HepG2 (cell line): ENCODE measurements at regions not wholly inside any gene's neighbourhood (a gene's known extent, or its start where the extent isn't known, plus 50 kb on each side); places are given as distances from the start of the nearest gene placed in this dataset.

ENCODE experiments used
- ATAC-seq: fragments of 200-7000 bp; cut with Tn5 transposase; 3 replicates; pipeline ENCODE4 v1.9.1; 2020; ENCODE audit warnings: mild to moderate bottlenecking, moderate library complexity
- BruUV-seq: library from RNA; stranded (reverse); fragments of 400-500 nt; replicated peaks from 2 replicates; lab custom pipeline; 2021; lab: Mats Ljungman, UMichigan
- CTCF ChIA-PET: fragments of 300-600 bp; formaldehyde crosslinking; extraction: SDS; loops from one replicate; lab custom pipeline; 2021; ENCODE audit warnings: low total read pairs, inconsistent platforms, low intra/inter-chr PET ratio; lab: Yijun Ruan, JAX
- POLR2A ChIA-PET: fragments of 350-600 bp; sonication (Branson Sonifier 250); formaldehyde crosslinking; loops from one replicate; lab custom pipeline; 2020; ENCODE audit warnings: antibody characterized with exemption, inconsistent platforms; lab: Yijun Ruan, JAX
- DNase-seq: peaks from one replicate; pipeline ENCODE4 v3.0.0-alpha.2; 2015; ENCODE audit warnings: low spot score
- FAIRE-seq: peaks from 3 replicates; lab custom pipeline; 2011; peaks lifted over from hg19 to GRCh38; lab: Jason Lieb, UNC
- H2AFZ ChIP-seq: one replicate; pipeline ENCODE4 v1.6.1; 2011; ENCODE audit warnings: low read length, inconsistent platforms
- H3K27ac ChIP-seq: fragments of 300-600 bp; 3 replicates; pipeline ENCODE4 v1.8.0; 2011; ENCODE audit warnings: mixed run types, mild to moderate bottlenecking, mixed read lengths, low read length, inconsistent platforms; ENCODE audit not compliant: insufficient read depth; ENCODE audit errors: extremely low read length
- H3K27me3 ChIP-seq, 2 experiments: fragments of 200-600 bp in 1 of 2; 2 replicates in 1 of 2; 3 replicates in 1 of 2; pipeline versions ENCODE4 v1.6.0 to v1.8.0; 2011; ENCODE audit warnings: low read length in 2 of 2, mild to moderate bottlenecking in 2 of 2, moderate library complexity in 2 of 2, inconsistent platforms in 1 of 2; ENCODE audit not compliant: insufficient read depth in 2 of 2, control insufficient read depth in 1 of 2
- H3K36me3 ChIP-seq, 2 experiments: fragments of 200-600 bp in 1 of 2; replicated peaks in 1 of 2; 2 replicates in 1 of 2; 3 replicates in 1 of 2; pipeline versions ENCODE4 v1.5.1 to v1.8.0; 2011; ENCODE audit warnings: low read length in 2 of 2, inconsistent platforms in 1 of 2; ENCODE audit not compliant: insufficient read depth in 2 of 2, control insufficient read depth in 1 of 2
- H3K4me1 ChIP-seq: 2 replicates; pipeline ENCODE4 v1.5.1; 2012; ENCODE audit warnings: low read length, inconsistent platforms; ENCODE audit not compliant: insufficient read depth
- H3K4me2 ChIP-seq: 2 replicates; pipeline ENCODE4 v1.6.0; 2011; ENCODE audit warnings: low read depth, low read length, inconsistent platforms
- H3K4me3 ChIP-seq, 3 experiments: fragments of 200-600 bp in 1 of 3; sonication (generic), shearing (Covaris generic) in 1 of 3; replicated peaks in 1 of 3; 2 replicates each; pipeline ENCODE4 v1.5.1; 2011 to 2016; ENCODE audit warnings: low read length in 3 of 3, inconsistent platforms in 2 of 3, low read depth in 2 of 3, mild to moderate bottlenecking in 2 of 3, control low read depth in 1 of 3, mixed read lengths in 1 of 3; ENCODE audit not compliant: insufficient read depth in 1 of 3
- H3K79me2 ChIP-seq: one replicate; pipeline ENCODE4 v1.6.1; 2011; ENCODE audit warnings: low read length, inconsistent platforms; ENCODE audit not compliant: insufficient read depth
- H3K9ac ChIP-seq: 2 replicates; pipeline ENCODE4 v1.6.0; 2011; ENCODE audit warnings: mild to moderate bottlenecking, low read depth, low read length, inconsistent platforms; ENCODE audit not compliant: insufficient read depth
- H3K9me3 ChIP-seq: 2 replicates; pipeline ENCODE4 v1.5.1; 2012; ENCODE audit warnings: mild to moderate bottlenecking, low read length
- H4K20me1 ChIP-seq: 2 replicates; pipeline ENCODE4 v1.6.0; 2011; ENCODE audit warnings: inconsistent platforms, mild to moderate bottlenecking, low read length, moderate library complexity; ENCODE audit not compliant: insufficient read depth
- CEBPB ChIP-seq: IDR thresholded peaks from 2 replicates; pipeline ENCODE4 v1.6.1; 2011; ENCODE audit warnings: low read depth, low read length, improper control_type of control experiment, borderline replicate concordance
- CEBPG ChIP-seq: IDR thresholded peaks from 2 replicates; pipeline ENCODE4 v1.6.1; 2016
- CTCF ChIP-seq: sonication (generic); formaldehyde crosslinking; IDR thresholded peaks from 2 replicates; pipeline ENCODE4 v1.5.0; 2020; ENCODE audit warnings: mild to moderate bottlenecking, missing genetic modification reagents, moderate library complexity
- RAD21 ChIP-seq: fragments of 450-650 bp; formaldehyde crosslinking; IDR thresholded peaks from 2 replicates; pipeline ENCODE4 v1.5.0; 2020; ENCODE audit warnings: mild to moderate bottlenecking
- STAG1 ChIP-seq: sonication (generic); formaldehyde crosslinking; IDR thresholded peaks from 2 replicates; pipeline ENCODE4 v1.4.0; 2020; ENCODE audit warnings: missing genetic modification reagents
- WGBS: methylation state at CpG from one replicate; pipeline ENCODE4 v1.1.6; 2017; ENCODE audit warnings: low lambda C conversion rate; 5-methylcytosine and 5-hydroxymethylcytosine counted together
- in situ Hi-C: cut with HindIII; loops from 2 replicates; pipeline ENCODE4 v1.10.0; 2017; ENCODE audit warnings: low pct_unique_long_range_greater_than_20kb; ENCODE audit not compliant: extremely low pct_ligation_motif_present
- intact Hi-C: fragments of 100-400 bp; cut with micrococcal nuclease; formaldehyde crosslinking; loops from one replicate; pipeline ENCODE4 v1.10.0; 2022; ENCODE audit not compliant: unreplicated experiment
- TF ChIP-seq, protein P1 (sequence below): IDR thresholded peaks from 2 replicates; pipeline ENCODE4 v1.6.1; 2016; ENCODE audit warnings: mild to moderate bottlenecking, missing biosample characterization, missing genetic modification reagents
- TF ChIP-seq, protein P2 (sequence below), 2 experiments: sonication (generic) in 1 of 2; formaldehyde crosslinking in 1 of 2; IDR thresholded peaks; 2 replicates each; pipeline versions ENCODE4 v1.5.1 to v1.6.1; 2011 to 2020; ENCODE audit warnings: borderline replicate concordance in 1 of 2, low read depth in 1 of 2, low read length in 1 of 2, mild to moderate bottlenecking in 1 of 2, missing genetic modification reagents in 1 of 2, moderate library complexity in 1 of 2
- TF ChIP-seq, protein P3 (sequence below), 2 experiments: sonication (generic) in 1 of 2; formaldehyde crosslinking in 1 of 2; IDR thresholded peaks; 2 replicates each; pipeline versions ENCODE4 v1.6.1 to v1.9.0; 2014 to 2022; ENCODE audit warnings: antibody characterized with exemption in 1 of 2, borderline replicate concordance in 1 of 2, inconsistent platforms in 1 of 2, low read depth in 1 of 2, missing genetic modification reagents in 1 of 2

DNA sequence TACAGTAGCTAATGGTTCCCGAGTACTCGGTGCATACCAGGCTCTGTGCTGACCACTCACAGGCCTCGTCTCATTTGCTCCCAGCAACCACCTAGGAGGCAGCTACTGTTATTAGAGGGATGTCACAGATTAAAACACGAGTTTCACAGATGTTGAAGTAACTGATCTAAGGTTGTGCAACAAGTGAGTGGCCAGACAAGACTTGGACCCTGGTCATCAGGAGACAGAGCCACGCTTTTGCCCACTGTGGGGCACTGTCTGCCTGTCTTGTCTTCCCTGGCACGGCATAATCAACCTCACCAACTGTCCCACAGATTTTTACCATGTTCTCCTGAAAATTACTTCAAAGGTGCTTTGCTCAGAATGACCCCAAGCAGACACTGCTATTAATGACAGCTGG, 111.6 kb upstream of the HABP2 start:
- no peak overlapping the region for H3K4me2 ChIP-seq
- H4K20me1 ChIP-seq = no peaks in the 10 kb centered on the region
- in situ Hi-C loops = no loop called here
- ATAC-seq (peak; percentile 68), FAIRE-seq (no peak), DNase-seq (peak; percentile 6)
- POLR2A ChIA-PET = no interaction called here
- H3K79me2 ChIP-seq = no peaks in the 10 kb centered on the region
- WGBS = 49% methylated on average over 5 of the region's 6 CpGs
- no peaks in the 10 kb centered on the region for H3K9me3 ChIP-seq
- H3K27me3 ChIP-seq = peaks cover 0 to 3% of the 10 kb centered on the region in 2 experiments; a peak in 1 of 5 replicates
- H3K4me1 ChIP-seq = no peaks in the 10 kb centered on the region
- H3K4me3 ChIP-seq = no peak overlapping the region
- TF ChIP-seq, protein P1, sequence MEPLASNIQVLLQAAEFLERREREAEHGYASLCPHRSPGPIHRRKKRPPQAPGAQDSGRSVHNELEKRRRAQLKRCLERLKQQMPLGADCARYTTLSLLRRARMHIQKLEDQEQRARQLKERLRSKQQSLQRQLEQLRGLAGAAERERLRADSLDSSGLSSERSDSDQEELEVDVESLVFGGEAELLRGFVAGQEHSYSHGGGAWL (CRISPR knock-in tag) = no peak
- TF ChIP-seq CEBPG (peak; percentile 43), CEBPB (peak; percentile 70), RAD21 (CRISPR knock-in tag) (0 out of 2 replicates have a peak, but pooled peaks have one; percentile 25), STAG1 (CRISPR knock-in tag) (peak; percentile 56), CTCF (peak; percentile 61)
- TF ChIP-seq, protein P2, sequence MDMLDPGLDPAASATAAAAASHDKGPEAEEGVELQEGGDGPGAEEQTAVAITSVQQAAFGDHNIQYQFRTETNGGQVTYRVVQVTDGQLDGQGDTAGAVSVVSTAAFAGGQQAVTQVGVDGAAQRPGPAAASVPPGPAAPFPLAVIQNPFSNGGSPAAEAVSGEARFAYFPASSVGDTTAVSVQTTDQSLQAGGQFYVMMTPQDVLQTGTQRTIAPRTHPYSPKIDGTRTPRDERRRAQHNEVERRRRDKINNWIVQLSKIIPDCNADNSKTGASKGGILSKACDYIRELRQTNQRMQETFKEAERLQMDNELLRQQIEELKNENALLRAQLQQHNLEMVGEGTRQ (IDR thresholded peaks at IDR 0.05; ENCODE audit: low read depth, low read length) = no peak
- TF ChIP-seq, protein P2 (CRISPR knock-in tag; IDR thresholded peaks at IDR 0.05; ENCODE audit: borderline replicate concordance) = no peak
- TF ChIP-seq, protein P3, sequence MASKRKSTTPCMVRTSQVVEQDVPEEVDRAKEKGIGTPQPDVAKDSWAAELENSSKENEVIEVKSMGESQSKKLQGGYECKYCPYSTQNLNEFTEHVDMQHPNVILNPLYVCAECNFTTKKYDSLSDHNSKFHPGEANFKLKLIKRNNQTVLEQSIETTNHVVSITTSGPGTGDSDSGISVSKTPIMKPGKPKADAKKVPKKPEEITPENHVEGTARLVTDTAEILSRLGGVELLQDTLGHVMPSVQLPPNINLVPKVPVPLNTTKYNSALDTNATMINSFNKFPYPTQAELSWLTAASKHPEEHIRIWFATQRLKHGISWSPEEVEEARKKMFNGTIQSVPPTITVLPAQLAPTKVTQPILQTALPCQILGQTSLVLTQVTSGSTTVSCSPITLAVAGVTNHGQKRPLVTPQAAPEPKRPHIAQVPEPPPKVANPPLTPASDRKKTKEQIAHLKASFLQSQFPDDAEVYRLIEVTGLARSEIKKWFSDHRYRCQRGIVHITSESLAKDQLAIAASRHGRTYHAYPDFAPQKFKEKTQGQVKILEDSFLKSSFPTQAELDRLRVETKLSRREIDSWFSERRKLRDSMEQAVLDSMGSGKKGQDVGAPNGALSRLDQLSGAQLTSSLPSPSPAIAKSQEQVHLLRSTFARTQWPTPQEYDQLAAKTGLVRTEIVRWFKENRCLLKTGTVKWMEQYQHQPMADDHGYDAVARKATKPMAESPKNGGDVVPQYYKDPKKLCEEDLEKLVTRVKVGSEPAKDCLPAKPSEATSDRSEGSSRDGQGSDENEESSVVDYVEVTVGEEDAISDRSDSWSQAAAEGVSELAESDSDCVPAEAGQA (IDR thresholded peaks at IDR 0.05; ENCODE audit: low read depth) = no peak
- TF ChIP-seq, protein P3 (CRISPR knock-in tag; IDR thresholded peaks at IDR 0.05; ENCODE audit: borderline replicate concordance) = no peak
- TF ChIP-seq, all 625 proteins: peak for 5
- CTCF ChIA-PET = no interaction called here
- no peaks in the 10 kb centered on the region for H3K36me3 ChIP-seq
- no peak overlapping the region for H3K9ac ChIP-seq
- no peak overlapping the region for H2AFZ ChIP-seq
- BruUV-seq = no TSS peak
- intact Hi-C loops = no loop called here
- H3K27ac ChIP-seq = no peak overlapping the region
